ENCODE measurements at regions not wholly inside any gene's neighbourhood (a gene's known extent, or its start where the extent isn't known, plus 50 kb on each side); places are given as distances from the start of the nearest gene placed in this dataset.

- TF ChIP-seq CTCF (IDR thresholded peaks at IDR 0.05; ENCODE audit: insufficient read depth, low read length) (no peak), POLR2AphosphoS5 (IDR thresholded peaks at IDR 0.05; ENCODE audit: low read depth) (no peak)
Observed at GRCh38 chr15:30830961-30831360, 72.8 kb upstream of the FAN1 start.
